HEK293T (cell line): ENCODE measurements at regions not wholly inside any gene's neighbourhood (a gene's known extent, or its start where the extent isn't known, plus 50 kb on each side); places are given as distances from the start of the nearest gene placed in this dataset.

ENCODE experiments used
- ELF4 ChIP-seq: fragments of 450-650 bp; IDR thresholded peaks from 2 replicates; pipeline ENCODE4 v1.6.1; 2017; ENCODE audit warnings: antibody characterized with exemption
- SP1 ChIP-seq: fragments of 450-650 bp; IDR thresholded peaks from 2 replicates; pipeline ENCODE4 v1.6.1; 2017
- SUZ12 ChIP-seq: fragments of 450-650 bp; IDR thresholded peaks from 2 replicates; pipeline ENCODE4 v1.6.1; 2016; ENCODE audit warnings: mild to moderate bottlenecking

DNA sequence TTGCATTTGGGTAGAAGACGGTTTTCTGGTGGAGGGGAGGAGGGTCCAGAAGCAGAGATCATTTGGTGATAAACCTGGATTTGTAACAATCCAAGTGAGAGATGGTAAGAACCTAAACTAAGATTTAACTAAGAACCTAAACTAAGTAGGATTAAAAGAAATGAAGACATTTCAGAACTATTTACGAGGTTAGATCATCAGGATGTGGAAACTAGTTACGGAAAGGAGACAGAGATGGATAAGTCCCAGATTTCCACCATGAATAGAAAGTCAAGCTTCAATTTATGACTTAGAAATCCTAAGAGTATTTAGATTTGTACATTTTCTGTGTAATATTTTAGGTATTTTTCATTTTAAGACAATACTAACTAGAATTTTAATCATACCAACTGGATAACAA lies 86.3 kb downstream of the SEC16B start:
- TF ChIP-seq SP1: no peak
- TF ChIP-seq SUZ12: no peak
- no peak for TF ChIP-seq ELF4
